ENCODE measurements at regions not wholly inside any gene's neighbourhood (a gene's known extent, or its start where the extent isn't known, plus 50 kb on each side); places are given as distances from the start of the nearest gene placed in this dataset.

DNA sequence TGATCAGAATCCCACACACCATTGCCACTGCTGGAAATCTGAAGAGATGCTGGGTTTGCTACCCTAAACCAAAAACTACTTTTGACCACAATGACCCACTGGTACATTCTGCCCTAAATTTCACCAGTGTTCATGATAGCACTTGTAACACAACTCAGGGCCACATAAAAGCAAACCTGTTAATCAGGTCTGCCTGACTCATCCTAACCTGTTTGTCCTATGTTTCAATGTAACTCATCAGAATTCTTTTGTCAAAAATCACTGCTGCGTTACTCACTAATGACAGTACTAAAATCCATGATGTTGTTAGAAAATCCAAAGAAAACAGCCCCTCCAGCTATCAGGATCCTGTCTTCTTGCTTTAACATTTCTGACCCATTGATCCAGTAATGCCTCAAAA lies 55.6 kb upstream of the XCR1 start:
- Histone ChIP-seq H3K27ac (ENCODE audit: low read length) (no peak overlapping the region), H3K36me3 (ENCODE audit: insufficient read depth, low read length) (no peaks in the 10 kb centered on the region), H3K4me3 (ENCODE audit: low read length) (no peak overlapping the region), H3K4me2 (ENCODE audit: low read depth, low read length, poor library complexity, severe bottlenecking) (no peak overlapping the region), H3K9me3 (ENCODE audit: low read length) (no peaks in the 10 kb centered on the region), H2AFZ (ENCODE audit: low read length) (no peak overlapping the region), H4K20me1 (ENCODE audit: insufficient read depth, low read depth, low read length) (no peaks in the 10 kb centered on the region), H3K4me1 (ENCODE audit: low read length) (no peaks in the 10 kb centered on the region), H3K27me3 (ENCODE audit: low read length) (no peaks in the 10 kb centered on the region), H3K9ac (ENCODE audit: low read length) (no peak overlapping the region), H3K79me2 (ENCODE audit: low read length) (no peaks in the 10 kb centered on the region), H3K9me2 (replicated peaks; ENCODE audit: insufficient read depth, low read length) (no peaks in the 10 kb centered on the region)
- DNase-seq, result no peak

GRCh38 chr3:46082021-46082420 lies 54.7 kb upstream of the XCR1 start:
- H3K4me2 ChIP-seq (ENCODE audit: low read depth, low read length, poor library complexity, severe bottlenecking), result no peak overlapping the region
- H3K36me3 ChIP-seq (ENCODE audit: insufficient read depth, low read length), result no peaks in the 10 kb centered on the region
- H3K9ac ChIP-seq (ENCODE audit: low read length), result no peak overlapping the region
- no peak overlapping the region for H3K4me3 ChIP-seq (ENCODE audit: low read length)
- no peaks in the 10 kb centered on the region for H3K9me2 ChIP-seq (replicated peaks; ENCODE audit: insufficient read depth, low read length)
- H3K9me3 ChIP-seq (ENCODE audit: low read length), result no peaks in the 10 kb centered on the region
- H3K27me3 ChIP-seq (ENCODE audit: low read length), result no peaks in the 10 kb centered on the region
- no peaks in the 10 kb centered on the region for H3K79me2 ChIP-seq (ENCODE audit: low read length)
- no peaks in the 10 kb centered on the region for H3K4me1 ChIP-seq (ENCODE audit: low read length)
- no peak overlapping the region for H3K27ac ChIP-seq (ENCODE audit: low read length)
- H4K20me1 ChIP-seq (ENCODE audit: insufficient read depth, low read depth, low read length), result no peaks in the 10 kb centered on the region
- no peak for DNase-seq
- H2AFZ ChIP-seq (ENCODE audit: low read length), result no peak overlapping the region

DNA sequence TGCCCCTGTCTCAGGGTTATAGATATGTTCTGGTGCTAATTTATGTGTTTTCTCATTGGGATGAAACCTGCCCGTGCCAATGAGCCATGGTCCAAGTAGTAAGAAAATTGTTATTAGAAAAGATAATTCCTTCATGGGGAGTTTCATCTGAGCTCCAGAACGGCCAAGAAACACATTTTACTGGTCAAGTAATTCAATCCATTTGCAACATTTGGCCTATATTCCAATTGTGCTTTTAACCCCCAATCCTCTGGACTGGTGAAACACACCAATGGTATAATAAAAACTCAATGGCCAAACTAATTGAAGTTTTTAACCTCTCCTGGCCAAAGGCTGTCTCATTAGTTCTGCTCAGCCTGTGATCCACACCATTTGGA lies 53.7 kb upstream of the XCR1 start:
- no peak overlapping the region for H3K27ac ChIP-seq (ENCODE audit: low read length)
- no peaks in the 10 kb centered on the region for H4K20me1 ChIP-seq (ENCODE audit: insufficient read depth, low read depth, low read length)
- no peaks in the 10 kb centered on the region for H3K9me2 ChIP-seq (replicated peaks; ENCODE audit: insufficient read depth, low read length)
- H3K4me3 ChIP-seq (ENCODE audit: low read length), result no peak overlapping the region
- H3K9me3 ChIP-seq (ENCODE audit: low read length), result no peaks in the 10 kb centered on the region
- no peak overlapping the region for H3K4me2 ChIP-seq (ENCODE audit: low read depth, low read length, poor library complexity, severe bottlenecking)
- H3K4me1 ChIP-seq (ENCODE audit: low read length), result no peaks in the 10 kb centered on the region
- no peak overlapping the region for H3K9ac ChIP-seq (ENCODE audit: low read length)
- no peak overlapping the region for H2AFZ ChIP-seq (ENCODE audit: low read length)
- no peaks in the 10 kb centered on the region for H3K36me3 ChIP-seq (ENCODE audit: insufficient read depth, low read length)
- no peaks in the 10 kb centered on the region for H3K27me3 ChIP-seq (ENCODE audit: low read length)
- no peaks in the 10 kb centered on the region for H3K79me2 ChIP-seq (ENCODE audit: low read length)
- DNase-seq, result no peak

DNA sequence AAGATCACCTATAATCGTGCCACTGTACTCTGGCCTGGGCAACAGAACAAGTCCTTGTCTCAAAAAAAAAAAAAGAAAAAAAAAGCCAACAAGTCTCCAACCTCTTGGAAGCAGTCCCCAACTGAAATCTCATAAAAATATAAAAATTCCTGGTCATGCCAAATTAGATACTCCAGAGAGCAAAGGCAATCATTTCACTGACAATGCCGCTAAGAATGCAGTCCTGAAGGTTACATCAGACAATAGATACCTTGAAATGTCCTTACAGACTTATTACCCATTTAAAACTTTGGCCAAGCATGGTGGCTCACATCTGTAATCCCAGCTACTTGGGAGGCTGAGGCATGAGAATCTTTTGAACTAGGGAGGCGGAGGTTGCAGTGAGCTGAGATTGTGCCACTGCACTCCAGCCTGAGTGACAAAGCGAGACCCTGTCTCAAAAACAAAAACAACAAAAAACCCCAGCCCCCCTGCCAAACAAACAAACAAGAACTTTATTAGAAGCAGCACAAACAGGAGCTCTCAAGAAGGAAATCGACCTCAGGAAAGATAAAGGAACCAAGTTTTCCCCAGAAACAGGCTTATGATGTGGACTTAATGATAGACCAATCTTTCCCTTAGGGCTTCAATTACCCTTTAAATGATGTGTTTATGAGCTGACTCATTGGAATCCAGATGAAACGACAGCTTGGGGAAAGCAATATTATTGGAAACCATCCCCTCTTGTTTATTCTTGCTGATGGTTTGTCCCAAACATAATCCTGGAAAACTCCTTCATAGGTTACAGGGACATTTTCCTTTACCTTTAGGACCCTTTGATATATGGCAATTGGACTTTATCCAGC lies 53.1 kb upstream of the XCR1 start:
- no peaks in the 10 kb centered on the region for H3K79me2 ChIP-seq (ENCODE audit: low read length)
- no peak overlapping the region for H3K4me2 ChIP-seq (ENCODE audit: low read depth, low read length, poor library complexity, severe bottlenecking)
- no peak overlapping the region for H3K9ac ChIP-seq (ENCODE audit: low read length)
- H3K36me3 ChIP-seq (ENCODE audit: insufficient read depth, low read length), result no peaks in the 10 kb centered on the region
- H3K4me1 ChIP-seq (ENCODE audit: low read length), result no peaks in the 10 kb centered on the region
- no peak for DNase-seq
- no peaks in the 10 kb centered on the region for H3K9me2 ChIP-seq (replicated peaks; ENCODE audit: insufficient read depth, low read length)
- no peaks in the 10 kb centered on the region for H3K9me3 ChIP-seq (ENCODE audit: low read length)
- no peak overlapping the region for H2AFZ ChIP-seq (ENCODE audit: low read length)
- no peak overlapping the region for H3K4me3 ChIP-seq (ENCODE audit: low read length)
- no peak overlapping the region for H3K27ac ChIP-seq (ENCODE audit: low read length)
- no peaks in the 10 kb centered on the region for H4K20me1 ChIP-seq (ENCODE audit: insufficient read depth, low read depth, low read length)
- H3K27me3 ChIP-seq (ENCODE audit: low read length), result no peaks in the 10 kb centered on the region

DNA sequence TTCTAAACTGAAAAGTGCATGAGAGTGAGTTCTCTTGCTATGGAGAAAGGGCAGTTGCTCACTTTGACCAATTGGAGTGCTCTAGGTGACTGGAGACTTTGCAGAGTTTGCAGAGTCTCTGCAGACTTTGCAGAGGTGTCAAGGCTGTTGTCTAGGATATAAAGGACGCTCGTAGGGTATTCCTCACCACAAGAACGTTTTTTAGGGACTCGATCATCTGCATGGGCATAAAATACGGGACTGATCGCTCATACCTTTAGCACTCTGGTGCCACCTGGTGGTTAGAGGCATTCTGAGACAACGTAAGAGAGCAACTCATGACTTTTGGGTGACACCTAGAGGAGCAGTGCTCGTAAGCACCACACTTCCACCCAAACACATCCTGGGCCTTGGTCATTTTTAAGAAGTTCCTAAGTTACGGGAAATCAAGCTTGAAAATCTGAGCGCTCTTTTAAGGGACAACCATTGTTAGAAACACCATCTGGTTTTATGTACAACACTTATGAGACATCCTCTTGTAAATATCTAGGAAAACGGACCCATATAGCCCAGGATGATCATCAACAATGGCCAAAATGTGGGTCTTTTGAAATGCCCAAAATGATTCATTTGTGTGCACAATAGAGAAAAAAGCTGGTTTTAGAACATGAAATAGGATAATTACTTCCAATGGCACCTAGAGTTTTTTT lies 51.6 kb upstream of the XCR1 start:
- Histone ChIP-seq H3K4me3 (ENCODE audit: low read length) (no peak overlapping the region), H3K9ac (ENCODE audit: low read length) (no peak overlapping the region), H3K36me3 (ENCODE audit: insufficient read depth, low read length) (no peaks in the 10 kb centered on the region), H3K27ac (ENCODE audit: low read length) (no peak overlapping the region), H3K9me3 (ENCODE audit: low read length) (no peaks in the 10 kb centered on the region), H4K20me1 (ENCODE audit: insufficient read depth, low read depth, low read length) (no peaks in the 10 kb centered on the region), H2AFZ (ENCODE audit: low read length) (no peak overlapping the region), H3K9me2 (replicated peaks; ENCODE audit: insufficient read depth, low read length) (no peaks in the 10 kb centered on the region), H3K79me2 (ENCODE audit: low read length) (no peaks in the 10 kb centered on the region), H3K4me2 (ENCODE audit: low read depth, low read length, poor library complexity, severe bottlenecking) (no peak overlapping the region), H3K27me3 (ENCODE audit: low read length) (no peaks in the 10 kb centered on the region), H3K4me1 (ENCODE audit: low read length) (no peaks in the 10 kb centered on the region)
- DNase-seq, result peak; percentile 96

Measured in Karpas-422 (cell line).